IMR-90 (cell line): ENCODE measurements at regions not wholly inside any gene's neighbourhood (a gene's known extent, or its start where the extent isn't known, plus 50 kb on each side); places are given as distances from the start of the nearest gene placed in this dataset.

ENCODE experiments used
- CEBPB ChIP-seq: IDR thresholded peaks from 2 replicates; pipeline ENCODE4 v1.6.1; 2012; ENCODE audit warnings: low read depth, low read length, improper control_type of control experiment
- MAZ ChIP-seq: IDR thresholded peaks from 2 replicates; pipeline ENCODE4 v1.6.1; 2012; ENCODE audit warnings: low read depth, mild to moderate bottlenecking, low read length, improper control_type of control experiment, moderate library complexity, borderline replicate concordance
- POLR2A ChIP-seq: IDR thresholded peaks from 2 replicates; pipeline ENCODE4 v1.6.1; 2012; ENCODE audit warnings: mild to moderate bottlenecking, low read depth, low read length
- RAD21 ChIP-seq: IDR thresholded peaks from 2 replicates; pipeline ENCODE4 v1.6.1; 2012; ENCODE audit warnings: low read length, improper control_type of control experiment
- RCOR1 ChIP-seq: IDR thresholded peaks from 2 replicates; pipeline ENCODE4 v1.6.1; 2012; ENCODE audit warnings: mild to moderate bottlenecking, low read length, improper control_type of control experiment; ENCODE audit not compliant: insufficient replicate concordance
- SMC3 ChIP-seq: fragments of 150-350 bp; IDR thresholded peaks from 2 replicates; pipeline ENCODE4 v1.6.1; 2016; ENCODE audit warnings: low read depth, mild to moderate bottlenecking, antibody characterized with exemption, low read length, moderate library complexity
- TF ChIP-seq, protein P1 (sequence below): conservative IDR thresholded peaks from 2 replicates; pipeline ENCODE4 v1.5.1; 2012; ENCODE audit warnings: mild to moderate bottlenecking, low read depth, low read length, improper control_type of control experiment
- TF ChIP-seq, protein P2 (sequence below): fragments of 150-350 bp; IDR thresholded peaks from 2 replicates; pipeline ENCODE4 v1.6.1; 2017; ENCODE audit warnings: mild to moderate bottlenecking, antibody characterized with exemption, low read length, low read depth

DNA sequence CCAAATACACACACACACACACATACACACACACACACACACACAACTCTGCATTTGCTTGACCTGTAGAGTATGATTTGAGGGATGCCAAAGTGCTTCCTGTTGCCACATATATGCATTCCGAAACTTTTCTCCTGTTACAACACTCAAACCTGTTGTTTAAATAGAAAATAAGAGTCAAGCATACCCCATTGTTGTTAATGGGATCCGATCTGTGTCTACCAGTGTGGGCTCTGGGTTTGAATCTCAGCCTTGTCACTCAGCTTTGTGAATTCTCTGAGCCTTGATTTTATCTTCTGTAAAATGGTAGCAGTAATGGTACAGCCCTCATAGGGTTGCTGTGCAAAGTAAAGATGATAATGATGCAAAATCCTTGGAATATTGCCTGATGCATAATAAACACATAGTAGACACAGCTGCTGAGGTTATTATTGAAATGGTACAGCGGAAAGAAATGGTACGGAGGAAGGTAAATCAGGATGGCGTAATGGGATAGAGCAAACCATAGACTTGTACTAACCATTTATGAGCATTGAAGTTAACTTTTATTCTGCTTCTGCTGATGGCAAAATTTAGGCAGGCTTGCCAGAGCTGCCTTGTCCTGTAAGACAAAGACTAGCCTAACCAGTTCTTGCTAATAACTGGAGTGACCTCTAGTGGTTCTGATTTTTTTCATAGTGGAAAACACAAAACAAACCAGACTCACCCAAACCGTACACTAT lies 113.5 kb upstream of the PHACTR1 start:
- TF ChIP-seq, protein P1, sequence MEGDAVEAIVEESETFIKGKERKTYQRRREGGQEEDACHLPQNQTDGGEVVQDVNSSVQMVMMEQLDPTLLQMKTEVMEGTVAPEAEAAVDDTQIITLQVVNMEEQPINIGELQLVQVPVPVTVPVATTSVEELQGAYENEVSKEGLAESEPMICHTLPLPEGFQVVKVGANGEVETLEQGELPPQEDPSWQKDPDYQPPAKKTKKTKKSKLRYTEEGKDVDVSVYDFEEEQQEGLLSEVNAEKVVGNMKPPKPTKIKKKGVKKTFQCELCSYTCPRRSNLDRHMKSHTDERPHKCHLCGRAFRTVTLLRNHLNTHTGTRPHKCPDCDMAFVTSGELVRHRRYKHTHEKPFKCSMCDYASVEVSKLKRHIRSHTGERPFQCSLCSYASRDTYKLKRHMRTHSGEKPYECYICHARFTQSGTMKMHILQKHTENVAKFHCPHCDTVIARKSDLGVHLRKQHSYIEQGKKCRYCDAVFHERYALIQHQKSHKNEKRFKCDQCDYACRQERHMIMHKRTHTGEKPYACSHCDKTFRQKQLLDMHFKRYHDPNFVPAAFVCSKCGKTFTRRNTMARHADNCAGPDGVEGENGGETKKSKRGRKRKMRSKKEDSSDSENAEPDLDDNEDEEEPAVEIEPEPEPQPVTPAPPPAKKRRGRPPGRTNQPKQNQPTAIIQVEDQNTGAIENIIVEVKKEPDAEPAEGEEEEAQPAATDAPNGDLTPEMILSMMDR, result peak; percentile 74
- TF ChIP-seq POLR2A (no peak), CEBPB (no peak), RCOR1 (no peak), SMC3 (peak; percentile 86), MAZ (no peak), RAD21 (peak; percentile 90)
- TF ChIP-seq, protein P2, sequence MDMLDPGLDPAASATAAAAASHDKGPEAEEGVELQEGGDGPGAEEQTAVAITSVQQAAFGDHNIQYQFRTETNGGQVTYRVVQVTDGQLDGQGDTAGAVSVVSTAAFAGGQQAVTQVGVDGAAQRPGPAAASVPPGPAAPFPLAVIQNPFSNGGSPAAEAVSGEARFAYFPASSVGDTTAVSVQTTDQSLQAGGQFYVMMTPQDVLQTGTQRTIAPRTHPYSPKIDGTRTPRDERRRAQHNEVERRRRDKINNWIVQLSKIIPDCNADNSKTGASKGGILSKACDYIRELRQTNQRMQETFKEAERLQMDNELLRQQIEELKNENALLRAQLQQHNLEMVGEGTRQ, result no peak
